ENCODE measurements at regions not wholly inside any gene's neighbourhood (a gene's known extent, or its start where the extent isn't known, plus 50 kb on each side); places are given as distances from the start of the nearest gene placed in this dataset.
A peak's percentile ranks its signal among the peaks of the same experiment; 100 is the strongest.
"Not testable (repeated sequence)": the region's sequence is repeated elsewhere in the genome, so short reads cannot be mapped to it uniquely, and the experiment has no call there.

- no peak for DNase-seq (ENCODE audit: low spot score)
Observed at GRCh38 chr11:104704146-104704830, 194.0 kb downstream of the CASP12 start.

GRCh38 chr11:104700609-104701008 is 197.7 kb downstream of the CASP12 start:
- DNase-seq (ENCODE audit: low spot score): no peak

GRCh38 chr11:104699981-104700380 is 198.3 kb downstream of the CASP12 start:
- DNase-seq (ENCODE audit: low spot score): no peak

- no peak for DNase-seq (ENCODE audit: low spot score)
Observed at GRCh38 chr11:104695065-104695463, 203.2 kb downstream of the CASP12 start.

GRCh38 chr11:104694259-104695064 is 203.8 kb downstream of the CASP12 start:
- DNase-seq (ENCODE audit: low spot score): no peak

GRCh38 chr11:104692751-104693150 is 205.5 kb downstream of the CASP12 start:
- no peak for DNase-seq (ENCODE audit: low spot score)

- no peak for DNase-seq (ENCODE audit: low spot score)
Observed at GRCh38 chr11:104691129-104691528, 207.1 kb downstream of the CASP12 start.

GRCh38 chr11:104690241-104690640 is 208.0 kb downstream of the CASP12 start:
- no peak for DNase-seq (ENCODE audit: low spot score)

GRCh38 chr11:104688731-104689130 is 209.5 kb downstream of the CASP12 start:
- DNase-seq (ENCODE audit: low spot score): no peak

- no peak for DNase-seq (ENCODE audit: low spot score)
Observed at GRCh38 chr11:104682206-104682605, 216.1 kb downstream of the CASP12 start.

GRCh38 chr11:104679258-104679657 is 219.0 kb downstream of the CASP12 start:
- no peak for DNase-seq (ENCODE audit: low spot score)

- no peak for DNase-seq (ENCODE audit: low spot score)
Observed at GRCh38 chr11:104678408-104678807, 219.9 kb downstream of the CASP12 start.

GRCh38 chr11:104677069-104677468 is 221.2 kb downstream of the CASP12 start:
- not testable (repeated sequence) for DNase-seq (ENCODE audit: low spot score)

GRCh38 chr11:104672897-104673296 is 225.4 kb downstream of the CASP12 start:
- no peak for DNase-seq (ENCODE audit: low spot score)

- peak; percentile 40 for DNase-seq (ENCODE audit: low spot score)
Observed at GRCh38 chr11:104668797-104669463, 229.3 kb downstream of the CASP12 start.

- DNase-seq (ENCODE audit: low spot score): no peak
Observed at GRCh38 chr11:104666624-104667023, 231.6 kb downstream of the CASP12 start.

- no peak for DNase-seq (ENCODE audit: low spot score)
Observed at GRCh38 chr11:104665641-104666040, 232.6 kb downstream of the CASP12 start.

GRCh38 chr11:104663190-104664140 is 234.8 kb downstream of the CASP12 start:
- no peak for DNase-seq (ENCODE audit: low spot score)

- DNase-seq (ENCODE audit: low spot score): no peak
Observed at GRCh38 chr11:104661901-104662300, 236.4 kb downstream of the CASP12 start.

GRCh38 chr11:104661471-104661870 is 236.8 kb downstream of the CASP12 start:
- no peak for DNase-seq (ENCODE audit: low spot score)

GRCh38 chr11:104658177-104658576 is 240.1 kb downstream of the CASP12 start:
- no peak for DNase-seq (ENCODE audit: low spot score)

- DNase-seq (ENCODE audit: low spot score): peak; percentile 72
Observed at GRCh38 chr11:104657083-104657482, 241.2 kb downstream of the CASP12 start.
